Mesenchymal stem cell (in vitro differentiated cells and primary cell): ENCODE measurements at regions not wholly inside any gene's neighbourhood (a gene's known extent, or its start where the extent isn't known, plus 50 kb on each side); places are given as distances from the start of the nearest gene placed in this dataset.

Experiments used
- DNase-seq: peaks from one replicate; pipeline ENCODE4 v3.0.0-alpha.2; 2013
- H2AFZ ChIP-seq: one replicate; pipeline ENCODE4 v1.6.1; 2013; ENCODE audit warnings: low read depth, mild to moderate bottlenecking, control low read depth, inconsistent platforms, low read length, moderate library complexity
- H2AK5ac ChIP-seq: 2 replicates; pipeline ENCODE4 v1.6.1; 2013; ENCODE audit warnings: low read length, moderate library complexity, mild to moderate bottlenecking, inconsistent platforms; ENCODE audit not compliant: severe bottlenecking
- H2BK120ac ChIP-seq: one replicate; pipeline ENCODE4 v1.6.1; 2013; ENCODE audit warnings: low read depth, mild to moderate bottlenecking, inconsistent platforms, low read length, moderate library complexity
- H2BK12ac ChIP-seq, 2 experiments: one replicate each; pipeline ENCODE4 v1.6.1; 2013; ENCODE audit warnings: inconsistent platforms in 2 of 2, low read length in 2 of 2, mild to moderate bottlenecking in 2 of 2, moderate library complexity in 2 of 2, control low read depth in 1 of 2
- H2BK15ac ChIP-seq: one replicate; pipeline ENCODE4 v1.6.1; 2013; ENCODE audit warnings: mild to moderate bottlenecking, low read depth, inconsistent platforms; ENCODE audit not compliant: poor library complexity, severe bottlenecking
- H2BK5ac ChIP-seq: 2 replicates; pipeline ENCODE4 v1.6.1; 2013; ENCODE audit warnings: low read depth, mild to moderate bottlenecking, low read length, control low read depth, inconsistent platforms; ENCODE audit not compliant: poor library complexity, severe bottlenecking
- H3K14ac ChIP-seq, 2 experiments: one replicate each; pipeline ENCODE4 v1.6.1; 2013; ENCODE audit warnings: inconsistent platforms in 2 of 2, low read length in 2 of 2, control low read depth in 1 of 2, mild to moderate bottlenecking in 1 of 2, moderate library complexity in 1 of 2
- H3K18ac ChIP-seq, 2 experiments: one replicate each; pipeline ENCODE4 v1.6.1; 2013; ENCODE audit warnings: inconsistent platforms in 2 of 2, low read length in 2 of 2, control low read depth in 1 of 2, low read depth in 1 of 2, mild to moderate bottlenecking in 1 of 2
- H3K23ac ChIP-seq, 2 experiments: one replicate each; pipeline ENCODE4 v1.6.1; 2013; ENCODE audit warnings: inconsistent platforms in 2 of 2, low read length in 2 of 2, mild to moderate bottlenecking in 2 of 2, moderate library complexity in 2 of 2, control low read depth in 1 of 2
- H3K27ac ChIP-seq: 2 replicates; pipeline ENCODE4 v1.5.1; 2013; ENCODE audit warnings: mild to moderate bottlenecking, moderate library complexity, low read length, control low read depth, inconsistent platforms; ENCODE audit not compliant: poor library complexity, severe bottlenecking
- H3K27me3 ChIP-seq, 2 experiments: 2 replicates each; pipeline versions ENCODE4 v1.6.1 to v1.7.0; 2013; ENCODE audit warnings: low read length in 2 of 2, mild to moderate bottlenecking in 2 of 2, moderate library complexity in 2 of 2, control low read depth in 1 of 2, inconsistent platforms in 1 of 2; ENCODE audit not compliant: control insufficient read depth in 1 of 2, insufficient read depth in 1 of 2
- H3K36me3 ChIP-seq, 2 experiments: 2 replicates each; pipeline versions ENCODE4 v1.6.1 to v1.7.0; 2013; ENCODE audit warnings: low read length in 2 of 2, control low read depth in 1 of 2, inconsistent platforms in 1 of 2, low read depth in 1 of 2, mild to moderate bottlenecking in 1 of 2; ENCODE audit not compliant: insufficient read depth in 2 of 2, control insufficient read depth in 1 of 2
- H3K4ac ChIP-seq, 2 experiments: one replicate each; pipeline ENCODE4 v1.6.1; 2013; ENCODE audit warnings: inconsistent platforms in 2 of 2, low read length in 2 of 2, mild to moderate bottlenecking in 2 of 2, moderate library complexity in 2 of 2, control low read depth in 1 of 2, low read depth in 1 of 2
- H3K4me1 ChIP-seq: 2 replicates; pipeline ENCODE4 v1.6.1; 2013; ENCODE audit warnings: low read depth, low read length, control low read depth; ENCODE audit not compliant: control insufficient read depth, insufficient read depth
- H3K4me2 ChIP-seq: 2 replicates; pipeline ENCODE4 v1.6.1; 2013; ENCODE audit warnings: low read length, mild to moderate bottlenecking, inconsistent platforms; ENCODE audit not compliant: poor library complexity, severe bottlenecking
- H3K4me3 ChIP-seq, 2 experiments: 2 replicates each; pipeline versions ENCODE4 v1.5.1 to v1.7.0; 2013; ENCODE audit warnings: low read length in 2 of 2, mild to moderate bottlenecking in 2 of 2, control low read depth in 1 of 2, low read depth in 1 of 2; ENCODE audit not compliant: insufficient read depth in 1 of 2
- H3K79me1 ChIP-seq: replicated peaks from 2 replicates; pipeline ENCODE4 v1.6.1; 2013; ENCODE audit warnings: mild to moderate bottlenecking, control low read depth, low read length, inconsistent platforms; ENCODE audit not compliant: poor library complexity, severe bottlenecking
- H3K9ac ChIP-seq: 2 replicates; pipeline ENCODE4 v1.7.0; 2013; ENCODE audit warnings: mild to moderate bottlenecking, low read length, moderate library complexity
- H3K9me3 ChIP-seq: 2 replicates; pipeline ENCODE4 v1.7.0; 2013; ENCODE audit warnings: mild to moderate bottlenecking, low read length; ENCODE audit not compliant: control insufficient read depth
- H4K8ac ChIP-seq: one replicate; pipeline ENCODE4 v1.6.1; 2013; ENCODE audit warnings: inconsistent platforms, mild to moderate bottlenecking, low read length, moderate library complexity
- H4K91ac ChIP-seq: one replicate; pipeline ENCODE4 v1.6.1; 2013; ENCODE audit warnings: mild to moderate bottlenecking, low read length, inconsistent platforms
- WGBS: methylation state at CpG from one replicate; pipeline ENCODE4 v1.1.7; 2013; ENCODE audit warnings: mixed read lengths; 5-methylcytosine and 5-hydroxymethylcytosine counted together

GRCh38 chr7:108711611-108712010, 141.9 kb downstream of the DNAJB9 start:
- no peak overlapping the region for H3K4me3 ChIP-seq
- no peaks in the 10 kb centered on the region for H3K79me1 ChIP-seq
- H2AK5ac ChIP-seq: no peak overlapping the region
- H3K4me1 ChIP-seq: no peaks in the 10 kb centered on the region
- peaks cover 3% of the 10 kb centered on the region for H3K9me3 ChIP-seq
- H3K23ac ChIP-seq: no peak overlapping the region
- DNase-seq: no peak
- no peak overlapping the region for H3K9ac ChIP-seq
- H2AFZ ChIP-seq: no peak overlapping the region
- H3K18ac ChIP-seq: no peak overlapping the region
- no peak overlapping the region for H3K4ac ChIP-seq
- no peak overlapping the region for H2BK15ac ChIP-seq
- no peak overlapping the region for H3K27ac ChIP-seq
- H3K4me2 ChIP-seq: no peak overlapping the region
- H4K91ac ChIP-seq: no peak overlapping the region
- H4K8ac ChIP-seq: no peak overlapping the region
- H3K14ac ChIP-seq: no peak overlapping the region
- no peak overlapping the region for H2BK12ac ChIP-seq
- H3K36me3 ChIP-seq: no peaks in the 10 kb centered on the region
- no peaks in the 10 kb centered on the region for H3K27me3 ChIP-seq
- no peak overlapping the region for H2BK120ac ChIP-seq
- H2BK5ac ChIP-seq: no peak overlapping the region

- Histone ChIP-seq H4K91ac (no peak overlapping the region), H3K9me3 (no peaks in the 10 kb centered on the region), H3K4ac (no peak overlapping the region), H2BK12ac (no peak overlapping the region), H3K79me1 (no peaks in the 10 kb centered on the region), H3K36me3 (no peaks in the 10 kb centered on the region), H3K14ac (no peak overlapping the region), H2BK120ac (no peak overlapping the region), H2AFZ (no peak overlapping the region), H3K27ac (no peak overlapping the region), H2BK5ac (no peak overlapping the region), H2BK15ac (no peak overlapping the region), H3K9ac (no peak overlapping the region), H3K23ac (no peak overlapping the region), H3K4me3 (no peak overlapping the region), H3K4me2 (no peak overlapping the region), H3K27me3 (no peaks in the 10 kb centered on the region), H4K8ac (no peak overlapping the region), H3K18ac (no peak overlapping the region), H3K4me1 (no peaks in the 10 kb centered on the region), H2AK5ac (no peak overlapping the region)
- WGBS: 50% methylated on average over 1 of the region's 1 CpG
- DNase-seq: peak; percentile 38
Observed at GRCh38 chr7:108716783-108717182, 147.1 kb downstream of the DNAJB9 start.

- Histone ChIP-seq H4K91ac (no peak overlapping the region), H3K9me3 (no peaks in the 10 kb centered on the region), H3K4me2 (no peak overlapping the region), H3K14ac (no peak overlapping the region), H3K27me3 (no peaks in the 10 kb centered on the region), H2AFZ (no peak overlapping the region), H3K36me3 (no peaks in the 10 kb centered on the region), H3K27ac (no peak overlapping the region), H2BK120ac (no peak overlapping the region), H3K4me3 (no peak overlapping the region), H3K4me1 (no peaks in the 10 kb centered on the region), H2AK5ac (no peak overlapping the region), H3K79me1 (no peaks in the 10 kb centered on the region), H3K18ac (no peak overlapping the region), H2BK12ac (no peak overlapping the region), H2BK15ac (no peak overlapping the region), H4K8ac (no peak overlapping the region), H3K4ac (no peak overlapping the region), H3K23ac (no peak overlapping the region), H2BK5ac (no peak overlapping the region), H3K9ac (no peak overlapping the region)
- peak; percentile 2 for DNase-seq
Observed at GRCh38 chr7:108717781-108718180, 148.1 kb downstream of the DNAJB9 start.

- no peaks in the 10 kb centered on the region for H3K9me3 ChIP-seq
- no peaks in the 10 kb centered on the region for H3K36me3 ChIP-seq
- no peak overlapping the region for H4K8ac ChIP-seq
- H2BK12ac ChIP-seq: no peak overlapping the region
- H2AK5ac ChIP-seq: no peak overlapping the region
- H3K79me1 ChIP-seq: no peaks in the 10 kb centered on the region
- H2BK5ac ChIP-seq: no peak overlapping the region
- no peak overlapping the region for H3K4me3 ChIP-seq
- H3K27ac ChIP-seq: no peak overlapping the region
- no peak overlapping the region for H3K14ac ChIP-seq
- no peak overlapping the region for H2BK15ac ChIP-seq
- no peak overlapping the region for H3K23ac ChIP-seq
- no peaks in the 10 kb centered on the region for H3K4me1 ChIP-seq
- no peak overlapping the region for H2AFZ ChIP-seq
- no peak overlapping the region for H3K4ac ChIP-seq
- no peak overlapping the region for H2BK120ac ChIP-seq
- no peak overlapping the region for H3K18ac ChIP-seq
- H4K91ac ChIP-seq: no peak overlapping the region
- H3K27me3 ChIP-seq: no peaks in the 10 kb centered on the region
- no peak overlapping the region for H3K4me2 ChIP-seq
- DNase-seq: no peak
- H3K9ac ChIP-seq: no peak overlapping the region
Observed at GRCh38 chr7:108719631-108720030, 150.0 kb downstream of the DNAJB9 start.
